ENCODE measurements at regions not wholly inside any gene's neighbourhood (a gene's known extent, or its start where the extent isn't known, plus 50 kb on each side); places are given as distances from the start of the nearest gene placed in this dataset.
A peak's percentile ranks its signal among the peaks of the same experiment; 100 is the strongest.
"Not testable (repeated sequence)": the region's sequence is repeated elsewhere in the genome, so short reads cannot be mapped to it uniquely, and the experiment has no call there.

DNA sequence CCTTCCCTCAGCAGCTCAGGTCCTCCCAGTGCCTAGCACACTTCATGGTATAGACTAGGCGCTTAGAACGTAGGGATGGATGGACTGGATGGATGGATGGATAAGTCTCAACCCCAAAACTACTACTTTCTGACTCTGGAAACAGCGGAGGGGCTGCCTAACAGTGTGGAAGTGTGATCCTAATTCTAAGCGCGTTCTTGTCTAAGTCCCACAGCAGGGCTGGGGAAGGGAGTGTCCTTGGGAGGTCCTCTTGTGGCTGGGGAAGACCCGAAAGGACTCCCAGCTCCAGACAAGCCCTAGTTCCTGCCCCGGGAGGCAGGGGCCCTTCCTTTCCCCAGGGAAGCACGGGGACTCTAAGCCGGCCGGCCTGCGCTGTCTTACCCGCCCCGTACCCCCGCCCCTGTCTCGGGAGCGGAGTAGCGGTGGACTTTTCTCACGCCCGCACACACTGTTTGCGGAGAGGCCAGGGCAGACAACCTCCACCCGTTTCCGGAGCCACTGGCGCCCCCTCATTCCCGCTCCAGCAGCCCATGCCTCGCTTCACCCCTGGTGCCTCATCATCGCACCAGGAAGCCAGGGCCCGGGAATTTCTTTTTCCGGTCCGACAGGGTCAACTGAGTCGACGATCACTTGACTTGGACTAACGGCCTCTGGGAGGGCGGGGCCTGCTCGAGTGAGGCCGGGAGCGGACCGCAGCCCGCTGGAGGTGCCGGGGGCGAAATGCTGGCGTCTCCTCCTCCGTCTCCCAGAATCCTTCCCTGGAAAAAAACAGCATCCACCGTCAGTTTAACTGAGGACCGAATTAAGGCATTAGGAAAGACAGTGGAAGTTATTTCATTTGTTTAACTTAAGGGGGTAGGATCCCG lies 133.3 kb downstream of the TBC1D2B start:
- DNase-seq: peak; percentile 79

DNA sequence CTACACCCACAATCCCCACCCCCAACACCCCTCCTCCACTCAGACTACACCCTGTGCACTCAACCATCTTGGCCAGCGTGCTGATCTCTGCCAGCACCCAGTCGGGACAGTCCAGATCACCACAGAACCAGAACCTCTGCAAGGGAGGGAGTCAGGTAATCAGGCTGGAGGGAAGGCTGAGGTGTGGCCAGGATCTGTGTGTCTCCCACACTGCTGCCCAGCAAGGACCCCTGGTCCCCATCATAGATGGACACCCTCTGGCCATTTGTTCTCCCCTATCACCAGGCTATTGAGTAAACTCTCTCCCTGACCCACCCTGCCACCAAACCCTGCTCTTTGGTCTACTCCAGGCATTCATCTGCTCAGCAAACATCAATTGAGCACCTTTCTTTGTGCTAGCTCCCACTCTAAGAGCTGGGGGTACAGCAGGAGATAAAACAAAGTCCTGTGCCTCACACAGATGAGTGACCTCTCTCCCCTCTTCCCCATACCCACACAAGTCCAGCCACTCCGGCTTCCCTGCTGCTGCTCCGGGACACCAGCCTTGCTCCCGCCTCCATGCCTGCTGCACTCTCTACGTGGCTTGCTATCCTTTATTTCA lies 134.8 kb downstream of the TBC1D2B start:
- DNase-seq: no peak

DNA sequence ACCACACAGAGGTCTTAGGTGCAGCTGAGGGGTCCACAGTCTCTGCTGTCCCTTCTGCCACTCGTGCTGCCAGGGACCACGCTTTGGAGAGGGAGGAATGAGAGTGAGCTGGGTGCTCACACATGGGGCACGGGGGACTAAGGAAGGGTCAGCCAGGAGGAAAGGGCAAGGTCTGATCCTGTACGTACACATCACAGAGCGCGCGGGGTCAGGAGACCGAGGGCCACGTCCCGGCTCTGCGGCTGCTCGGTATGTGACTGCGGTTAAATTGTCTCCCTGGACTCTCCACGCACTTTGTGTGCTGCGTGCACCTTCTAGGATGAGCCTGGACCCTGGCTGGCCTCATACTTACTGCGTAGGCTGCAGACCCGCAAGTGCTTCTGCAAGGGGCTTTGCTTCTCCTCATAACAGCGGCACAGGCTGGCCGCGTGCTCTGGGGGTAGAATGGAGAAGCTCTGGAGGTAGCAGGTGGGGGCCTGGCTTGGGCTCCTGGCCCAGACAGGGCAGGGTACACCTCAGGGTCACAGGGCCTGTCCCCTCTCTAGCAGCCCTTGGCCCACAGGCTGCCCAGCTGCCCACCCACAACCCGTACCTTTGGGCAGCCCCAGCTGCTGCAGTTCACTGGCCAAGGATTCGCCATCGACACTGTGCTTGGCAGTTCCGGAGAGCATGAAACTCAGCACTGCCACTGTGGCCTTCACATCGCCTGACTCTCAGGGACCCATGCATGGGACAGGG lies 136.3 kb downstream of the TBC1D2B start:
- not testable (repeated sequence) for DNase-seq

DNA sequence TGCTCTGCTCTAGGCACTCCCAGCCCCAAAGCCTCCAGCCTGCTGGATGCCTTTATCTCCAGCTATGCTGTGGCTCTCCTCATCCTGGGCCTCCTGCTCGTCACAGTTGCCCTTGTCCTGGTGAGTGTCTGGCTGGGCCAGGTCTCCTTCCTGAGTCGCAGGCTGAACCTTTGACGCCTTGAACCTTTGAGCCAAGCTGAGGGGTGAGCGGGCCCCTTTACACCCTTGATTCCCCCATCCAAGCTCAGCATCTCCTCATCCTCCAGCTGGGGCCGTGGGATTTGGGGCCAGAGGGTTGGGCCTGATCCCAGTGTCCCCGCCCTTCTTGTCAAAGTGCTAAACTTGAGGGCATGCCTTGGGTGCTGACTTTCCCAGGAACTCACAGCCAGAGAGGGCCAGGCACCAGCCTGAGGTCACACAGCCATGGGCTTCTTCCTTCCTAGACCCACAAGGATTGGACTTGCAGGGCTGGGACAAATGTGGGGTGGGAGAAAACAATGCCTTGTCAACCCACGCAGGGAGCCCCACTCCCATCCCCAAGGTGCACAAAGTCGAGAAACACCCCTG lies 137.0 kb downstream of the TBC1D2B start:
- no peak for DNase-seq

DNA sequence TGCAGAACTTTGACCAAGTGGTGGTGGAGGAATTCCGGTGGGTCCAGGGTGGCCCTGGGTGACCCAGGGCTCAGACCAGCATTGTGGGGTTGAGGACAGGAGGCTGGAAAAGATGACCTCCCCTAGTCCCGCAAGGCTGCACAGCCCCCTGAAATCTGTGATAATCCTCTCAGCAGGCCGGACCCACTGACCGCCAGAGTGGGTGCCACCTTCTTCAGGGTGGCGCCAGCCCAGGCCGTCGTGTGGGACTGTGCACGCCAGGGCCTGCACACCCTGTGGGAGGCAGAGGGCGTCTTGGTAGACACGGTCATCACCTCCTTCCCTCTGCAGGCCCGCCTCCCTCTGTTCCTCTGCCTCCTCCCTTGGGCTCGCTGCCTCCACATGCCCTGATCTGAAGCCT lies 137.7 kb downstream of the TBC1D2B start:
- DNase-seq: no peak

DNA sequence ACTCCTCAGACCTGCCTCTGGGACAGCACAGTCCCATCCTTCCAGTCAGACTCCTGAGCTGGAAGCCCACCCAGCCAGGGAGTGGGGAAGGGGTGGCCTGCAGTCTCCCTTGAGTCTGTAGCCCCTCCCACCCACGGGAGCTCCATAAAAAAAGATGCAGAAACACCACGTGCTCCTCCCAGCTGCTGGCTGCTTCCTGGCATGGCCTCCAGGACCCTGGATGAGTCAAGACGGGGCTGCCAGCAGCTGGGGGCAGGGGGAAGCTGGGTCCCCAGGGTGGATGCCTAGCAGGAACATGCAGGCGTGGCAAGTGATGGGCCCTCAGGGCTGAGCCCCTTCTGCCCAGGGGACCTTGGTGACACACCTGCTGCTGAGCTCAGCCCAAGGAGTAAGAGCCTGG lies 138.5 kb downstream of the TBC1D2B start:
- not testable (repeated sequence) for DNase-seq

DNA sequence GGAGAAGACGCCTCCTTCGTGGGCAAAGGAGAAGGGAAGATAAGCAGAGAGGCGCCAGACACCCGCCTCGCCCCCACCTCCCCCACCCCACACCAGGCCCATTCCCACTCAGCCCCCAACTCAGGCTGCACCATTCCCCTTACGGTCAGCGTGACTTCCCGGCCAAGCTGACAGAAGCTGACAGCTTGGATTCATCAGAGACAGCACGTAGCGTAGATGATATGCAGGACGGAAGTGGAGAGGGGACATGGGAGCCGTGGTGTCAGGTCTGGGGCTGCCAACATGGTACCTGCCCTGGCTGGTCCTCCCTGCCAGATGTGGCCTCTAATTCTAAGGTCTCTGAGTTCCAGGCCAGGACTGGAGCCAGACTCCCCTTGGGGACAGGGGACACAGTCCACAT lies 139.0 kb downstream of the TBC1D2B start:
- not testable (repeated sequence) for DNase-seq

DNA sequence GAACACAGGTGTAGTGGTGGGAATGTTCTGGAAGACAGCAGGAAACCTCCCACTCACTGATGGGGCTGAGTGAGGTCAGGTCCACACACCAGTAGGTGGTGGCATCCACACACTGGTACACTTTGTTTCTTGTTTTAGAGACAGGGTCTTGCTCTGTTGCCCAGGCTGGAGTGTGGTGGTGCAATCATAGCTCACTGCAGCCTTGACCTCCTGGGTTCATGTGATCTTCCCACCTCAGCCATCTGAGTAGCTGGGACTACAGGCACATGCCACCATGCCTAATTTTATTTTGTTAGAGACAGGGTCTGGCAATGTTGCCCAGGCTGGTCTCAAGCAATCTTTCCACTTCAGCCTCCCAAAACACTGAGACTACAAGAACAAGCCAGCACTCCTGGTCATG lies 140.9 kb downstream of the TBC1D2B start:
- not testable (repeated sequence) for DNase-seq

DNA sequence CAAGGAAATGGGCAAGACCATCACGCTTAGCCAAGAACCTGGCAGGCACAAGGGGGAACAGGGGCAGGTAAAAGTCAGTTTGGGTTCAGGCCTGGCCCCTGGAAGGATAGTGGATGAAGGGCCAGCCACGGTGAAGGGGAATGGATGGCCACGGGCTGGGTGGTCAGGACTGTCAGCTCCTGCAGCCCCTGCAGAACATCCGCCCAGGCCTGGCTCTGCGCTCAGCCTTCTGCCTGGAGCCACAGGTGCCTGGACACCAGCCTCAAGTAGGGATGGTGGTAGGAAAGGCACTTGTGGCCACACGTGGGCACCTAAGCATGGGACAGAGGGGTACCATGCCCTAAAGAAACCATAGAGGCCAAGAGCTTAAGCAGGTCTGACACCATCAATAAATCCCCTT lies 143.0 kb downstream of the TBC1D2B start:
- DNase-seq: not testable (repeated sequence)

DNA sequence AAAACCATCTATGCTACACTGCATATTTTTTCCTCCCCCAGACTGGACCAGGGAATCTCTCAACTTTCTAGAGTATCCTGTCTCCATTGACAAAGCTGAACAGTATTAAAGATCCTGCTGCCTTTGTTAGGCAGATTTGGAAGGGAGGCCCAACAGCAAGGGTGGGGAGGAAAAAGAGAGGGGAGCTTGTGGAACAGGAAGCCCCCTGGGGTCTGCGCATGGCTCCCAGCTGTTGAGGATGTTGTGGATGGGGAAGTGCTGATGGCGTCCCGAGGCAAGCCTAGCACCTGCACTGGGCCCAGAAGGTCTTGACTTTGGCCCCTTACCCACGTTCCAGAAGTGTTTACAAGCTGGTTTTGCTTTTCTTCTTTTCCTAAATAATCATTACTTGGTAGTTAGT lies 146.6 kb downstream of the TBC1D2B start:
- DNase-seq: not testable (repeated sequence)

DNA sequence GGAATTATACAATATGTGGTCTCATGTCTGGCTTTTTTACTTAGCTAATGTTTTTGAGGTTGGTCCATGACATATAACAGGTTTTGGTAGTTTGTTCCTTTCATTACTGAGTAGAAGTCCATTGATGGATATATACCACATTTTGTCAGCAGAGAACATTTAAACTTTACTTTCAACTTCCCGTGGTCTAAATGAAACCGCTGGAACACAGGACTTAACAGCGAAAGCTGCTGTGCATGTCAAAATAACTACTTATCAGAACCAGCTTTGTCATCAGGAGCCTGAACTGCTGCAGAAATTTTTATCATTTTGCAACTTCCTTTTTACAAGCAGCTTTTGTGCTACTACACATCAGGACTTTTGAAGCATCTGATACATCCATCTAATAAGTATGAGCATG lies 147.0 kb downstream of the TBC1D2B start:
- not testable (repeated sequence) for DNase-seq

DNA sequence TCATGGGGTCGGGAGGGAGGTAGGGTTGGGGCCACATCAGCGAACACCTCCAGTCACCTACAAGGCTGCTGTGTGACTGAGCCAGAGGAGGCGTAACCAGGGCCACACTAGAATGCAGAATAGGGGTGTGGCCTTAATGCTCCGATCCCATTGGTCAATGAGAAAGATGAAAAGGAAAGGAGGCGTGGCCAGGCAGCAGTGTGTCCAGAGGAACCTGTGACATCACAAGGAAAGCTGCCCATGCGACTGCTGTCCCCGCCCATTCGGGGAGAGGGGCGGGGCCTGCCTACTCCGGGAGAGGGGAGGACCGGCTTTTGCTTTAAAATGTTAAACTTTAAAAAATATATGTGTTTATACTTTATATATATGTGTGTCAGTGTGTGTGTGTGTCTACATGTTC lies 150.7 kb downstream of the TBC1D2B start:
- not testable (repeated sequence) for DNase-seq

DNA sequence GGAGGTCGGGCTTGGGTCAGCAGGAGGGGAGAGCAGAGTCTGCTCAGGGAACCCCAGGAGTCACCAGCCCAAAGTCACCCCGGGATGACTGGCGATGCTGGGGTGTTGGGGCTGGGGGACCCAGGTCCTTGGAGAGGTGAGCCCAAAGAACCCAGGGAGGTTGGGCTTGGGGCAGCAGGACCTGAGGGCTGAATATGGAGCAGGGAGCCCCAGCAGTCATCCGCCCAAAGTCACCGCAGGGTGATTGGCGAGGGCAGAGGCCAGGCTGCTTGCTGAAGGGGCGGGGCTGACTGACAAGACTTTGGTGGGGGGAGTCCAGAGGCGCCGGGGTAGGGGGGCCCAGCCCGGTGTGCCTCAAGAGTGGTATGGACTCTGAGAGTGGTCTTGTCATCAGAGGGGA lies 151.2 kb downstream of the TBC1D2B start:
- DNase-seq: not testable (repeated sequence)

DNA sequence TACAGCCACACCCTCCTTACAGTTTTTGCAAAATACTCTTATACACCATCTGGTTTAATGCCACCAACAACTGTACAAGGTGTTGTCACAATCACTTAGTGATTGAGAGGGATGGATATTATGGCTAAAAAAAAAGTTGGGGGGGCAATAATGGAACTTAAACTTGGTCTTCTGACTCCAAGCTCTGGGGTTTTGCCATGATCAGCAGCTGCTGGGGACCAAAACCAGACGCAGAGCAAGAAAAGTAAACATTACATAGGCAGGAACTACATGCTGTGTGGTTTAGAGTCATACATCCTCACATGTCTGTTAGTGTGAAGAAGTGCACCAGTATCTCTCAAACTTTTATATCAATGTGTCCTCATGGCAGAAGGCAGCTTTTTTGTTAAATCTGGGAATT lies 152.4 kb downstream of the TBC1D2B start:
- not testable (repeated sequence) for DNase-seq

DNA sequence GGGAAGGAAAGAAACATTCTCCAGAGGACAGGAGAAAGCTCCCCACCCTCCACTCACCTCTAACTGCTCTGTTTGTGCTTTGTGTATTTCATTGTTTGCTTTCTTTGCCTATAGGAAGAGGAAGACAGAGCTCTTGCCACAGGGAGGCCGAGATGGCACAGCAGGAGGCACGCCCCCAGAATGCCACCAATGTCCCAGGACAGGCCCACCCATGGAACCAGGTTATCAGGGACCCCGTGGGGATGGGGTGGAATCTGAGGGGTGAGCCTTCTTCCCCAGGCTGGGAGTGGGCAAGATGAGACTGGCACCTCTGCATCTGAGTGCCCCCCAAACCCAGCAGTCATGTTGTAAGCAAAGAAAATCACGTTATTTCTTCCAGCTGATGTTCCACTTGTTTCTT lies 155.8 kb downstream of the TBC1D2B start:
- no peak for DNase-seq

DNA sequence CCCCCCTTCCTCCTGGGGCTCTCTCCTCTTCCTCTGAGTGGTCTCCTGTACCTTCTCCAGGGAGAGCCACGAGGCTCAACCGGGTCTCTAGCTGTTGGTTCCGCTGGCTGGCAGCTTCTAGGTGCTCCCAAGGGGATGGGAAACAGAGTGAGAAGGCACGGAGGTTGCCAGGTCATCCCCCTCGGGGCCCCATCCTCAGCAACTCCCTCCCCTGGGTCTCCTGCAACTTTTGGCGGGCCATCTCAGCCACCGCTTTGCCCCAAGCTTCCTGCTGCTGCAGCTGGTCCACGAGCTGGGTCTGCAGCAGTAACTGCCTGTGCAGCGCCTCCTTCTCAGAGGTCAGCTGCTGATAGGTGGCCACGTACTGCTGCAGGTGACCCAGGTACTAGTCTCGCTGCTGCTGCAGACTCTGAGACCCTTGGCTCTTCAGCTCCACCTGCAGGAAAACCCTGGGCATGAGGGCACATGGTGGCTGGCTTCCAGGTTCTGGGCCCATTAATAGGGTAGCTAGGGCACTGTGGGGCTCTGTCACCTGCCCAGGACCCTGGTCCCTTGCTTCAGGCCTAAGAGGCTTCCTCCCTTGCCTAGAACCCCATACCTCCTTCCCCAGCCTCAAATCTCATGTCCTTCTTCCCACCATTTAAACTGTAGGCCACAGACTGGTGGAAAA lies 160.4 kb downstream of the TBC1D2B start:
- not testable (repeated sequence) for DNase-seq

DNA sequence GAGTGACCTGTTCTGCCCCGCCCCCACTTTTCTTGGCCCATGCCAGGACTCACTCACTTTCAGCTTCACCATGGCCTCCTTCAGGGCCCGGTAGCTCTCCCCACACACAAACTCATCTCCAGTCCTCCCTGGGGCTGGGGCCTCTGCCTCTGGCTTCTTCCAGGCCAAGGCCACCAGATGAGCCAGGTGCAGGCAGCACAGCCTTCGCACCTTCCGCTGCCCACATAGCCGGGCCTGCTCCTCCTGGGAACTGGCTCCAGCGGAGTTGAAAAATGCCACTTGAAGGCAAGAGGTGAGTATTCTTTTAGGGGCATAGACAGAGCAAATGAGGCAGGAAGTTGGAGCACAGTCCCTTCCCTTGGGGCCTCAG lies 161.6 kb downstream of the TBC1D2B start:
- DNase-seq: not testable (repeated sequence)

DNA sequence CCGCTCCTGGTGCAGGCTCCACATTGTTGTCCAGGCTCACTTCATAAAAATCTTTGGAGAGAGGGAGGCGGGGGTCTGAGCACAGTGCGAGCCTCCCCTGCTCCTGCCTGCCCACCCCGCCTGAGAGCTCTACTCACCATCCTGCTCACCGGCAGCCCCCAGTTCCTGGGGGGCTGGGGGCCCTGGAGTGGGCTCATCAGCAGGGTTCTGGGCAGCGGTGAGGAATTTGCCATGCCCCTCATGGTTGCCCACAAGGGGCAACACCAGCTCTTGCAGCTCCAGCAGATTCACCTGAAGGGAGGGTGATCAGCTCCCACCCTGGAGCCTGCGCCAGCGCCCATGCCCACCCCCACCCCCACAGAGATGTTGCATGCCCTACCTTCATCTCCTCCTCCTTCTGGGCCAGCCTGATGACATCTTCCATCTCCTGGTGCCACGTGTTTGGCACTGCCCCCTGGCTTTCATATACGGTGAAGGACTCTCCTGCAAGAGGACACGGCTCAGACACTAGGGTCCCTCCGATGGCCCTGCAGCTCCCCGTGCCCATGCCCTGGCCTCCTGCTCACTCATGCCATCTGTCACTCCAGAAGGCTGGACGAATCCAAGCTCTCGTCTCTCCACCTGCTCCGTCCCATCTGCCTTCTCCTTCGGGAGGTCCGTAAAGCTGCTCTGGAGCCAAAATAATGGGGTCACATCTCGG lies 162.1 kb downstream of the TBC1D2B start:
- DNase-seq: no peak

DNA sequence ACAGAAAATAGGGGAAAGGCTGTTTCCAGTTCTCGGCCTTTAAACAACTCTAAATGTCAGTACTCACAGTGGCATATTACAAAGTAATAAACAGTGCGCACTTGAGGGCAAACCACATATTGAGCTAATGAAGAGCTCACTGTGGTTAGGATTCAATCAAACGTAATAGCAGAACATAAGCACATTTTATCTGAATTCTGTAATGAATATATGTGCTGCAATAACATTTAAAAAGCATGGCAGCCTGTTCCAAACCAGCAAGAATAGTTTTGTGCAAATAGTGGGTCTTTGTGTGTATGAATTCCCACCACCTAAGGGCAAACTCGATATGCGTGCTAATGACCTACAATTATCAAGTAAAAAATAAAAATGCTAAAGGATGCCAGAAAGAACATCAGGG lies 163.0 kb downstream of the TBC1D2B start:
- not testable (repeated sequence) for DNase-seq

DNA sequence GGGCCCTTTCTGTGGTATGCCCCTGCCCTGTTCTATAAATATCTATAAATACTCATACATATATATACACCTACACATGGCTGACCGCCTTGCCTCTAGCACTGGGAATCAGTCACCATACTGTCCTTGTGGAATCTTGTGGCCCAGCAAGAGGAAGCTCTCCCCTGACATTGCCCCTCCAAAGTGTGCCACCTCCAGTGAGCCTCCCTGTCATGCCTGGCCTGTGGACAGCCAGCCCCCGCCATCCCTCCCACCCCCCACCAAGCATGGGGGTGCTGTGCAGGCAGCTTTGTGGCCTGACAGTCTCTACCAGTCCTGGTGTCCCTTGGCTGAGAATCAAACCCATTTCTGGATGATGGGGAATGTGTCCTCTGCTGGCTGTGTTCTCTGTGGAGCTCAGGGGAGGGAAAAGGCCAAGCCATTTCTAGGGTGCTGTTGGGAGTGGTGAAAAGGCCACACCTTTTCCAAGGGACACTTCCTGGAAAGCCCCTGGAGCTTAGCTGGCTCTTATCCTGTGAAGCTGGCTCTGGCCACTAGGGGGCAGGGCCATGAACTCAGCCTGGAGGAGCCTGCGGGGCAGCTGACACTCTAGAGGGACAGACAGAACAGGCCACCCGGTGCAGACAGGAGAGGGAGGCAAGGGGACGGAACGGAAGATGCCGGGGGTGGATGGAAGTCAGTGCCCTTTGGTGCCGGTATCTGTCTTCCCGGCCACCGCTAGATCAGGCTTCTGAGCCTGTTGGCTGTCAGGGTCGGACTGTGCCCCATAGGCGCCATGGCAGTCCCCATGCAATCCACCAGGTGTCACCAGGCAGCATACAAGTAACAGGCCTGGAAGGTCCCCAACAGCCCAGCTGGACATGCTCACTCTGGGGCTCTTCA lies 167.2 kb downstream of the TBC1D2B start:
- DNase-seq: peak; percentile 15

All from occipital lobe (tissue), 1 donor.